GM23338 (cell line): ENCODE measurements at regions not wholly inside any gene's neighbourhood (a gene's known extent, or its start where the extent isn't known, plus 50 kb on each side); places are given as distances from the start of the nearest gene placed in this dataset.

ENCODE experiments used
- ATAC-seq: fragments of 200-7000 bp; cut with Tn5 transposase; 3 replicates; pipeline ENCODE4 v1.9.1; 2020
- DNase-seq: peaks from one replicate; pipeline ENCODE4 v3.0.0-alpha.2; 2015; ENCODE audit warnings: low spot score
- H2AFZ ChIP-seq: fragments of 200-600 bp; sonication (generic); 2 replicates; pipeline ENCODE4 v1.8.0; 2016; ENCODE audit warnings: antibody characterized with exemption, mild to moderate bottlenecking, moderate library complexity
- H3F3A ChIP-seq: fragments of 200-600 bp; sonication (generic); replicated peaks from 2 replicates; pipeline ENCODE4 v1.8.0; 2017; ENCODE audit warnings: antibody characterized with exemption, mixed run types, low read depth
- H3K27ac ChIP-seq: fragments of 200-600 bp; sonication (generic); 2 replicates; pipeline ENCODE4 v1.6.1; 2016; ENCODE audit warnings: low read depth
- H3K27me3 ChIP-seq: fragments of 200-600 bp; sonication (generic); 2 replicates; pipeline ENCODE4 v1.8.0; 2016; ENCODE audit warnings: mild to moderate bottlenecking, mixed run types, moderate library complexity; ENCODE audit not compliant: insufficient read depth
- H3K36me3 ChIP-seq: fragments of 200-600 bp; sonication (generic); 2 replicates; pipeline ENCODE4 v1.8.0; 2016; ENCODE audit warnings: mild to moderate bottlenecking; ENCODE audit not compliant: insufficient read depth
- H3K4me1 ChIP-seq: fragments of 200-600 bp; sonication (generic); 2 replicates; pipeline ENCODE4 v1.8.0; 2016; ENCODE audit warnings: mild to moderate bottlenecking, moderate library complexity; ENCODE audit not compliant: insufficient read depth
- H3K4me2 ChIP-seq: fragments of 200-600 bp; sonication (generic); 2 replicates; pipeline ENCODE4 v1.7.1; 2017; ENCODE audit warnings: mixed run types
- H3K4me3 ChIP-seq: fragments of 200-600 bp; sonication (generic); 2 replicates; pipeline ENCODE4 v1.6.1; 2016; ENCODE audit warnings: mixed run types
- H3K79me2 ChIP-seq: fragments of 200-600 bp; sonication (generic); replicated peaks from 2 replicates; pipeline ENCODE4 v1.8.0; 2017; ENCODE audit warnings: mild to moderate bottlenecking; ENCODE audit not compliant: insufficient read depth
- H3K9me2 ChIP-seq: fragments of 200-600 bp; sonication (generic); 2 replicates; pipeline ENCODE4 v1.8.0; 2017; ENCODE audit not compliant: insufficient read depth
- H4K20me1 ChIP-seq: fragments of 200-600 bp; sonication (generic); replicated peaks from 2 replicates; pipeline ENCODE4 v1.8.0; 2017; ENCODE audit warnings: mild to moderate bottlenecking; ENCODE audit not compliant: insufficient read depth
- H3K27ac Mint-ChIP-seq: 2 replicates; pipeline ENCODE4 v1.8.0; 2020; ENCODE audit warnings: inconsistent platforms, mild to moderate bottlenecking, moderate library complexity, mixed read lengths
- H3K27me3 Mint-ChIP-seq: 3 replicates; pipeline ENCODE4 v1.8.0; 2022; ENCODE audit warnings: low read depth, mild to moderate bottlenecking, moderate library complexity, mixed read lengths, inconsistent platforms; ENCODE audit not compliant: insufficient read depth, poor library complexity
- H3K36me3 Mint-ChIP-seq: 3 replicates; pipeline ENCODE4 v1.8.0; 2021; ENCODE audit warnings: low read depth, mild to moderate bottlenecking, inconsistent platforms, moderate library complexity, mixed read lengths
- H3K4me1 Mint-ChIP-seq: 3 replicates; pipeline ENCODE4 v1.8.0; 2020; ENCODE audit warnings: mild to moderate bottlenecking, inconsistent platforms, mixed read lengths
- H3K4me3 Mint-ChIP-seq: 3 replicates; pipeline ENCODE4 v1.8.0; 2021; ENCODE audit warnings: moderate library complexity, mild to moderate bottlenecking, inconsistent platforms, mixed read lengths
- H3K9me3 Mint-ChIP-seq: 3 replicates; pipeline ENCODE4 v1.8.0; 2020; ENCODE audit warnings: moderate library complexity, mild to moderate bottlenecking, inconsistent platforms, mixed read lengths
- CREB1 ChIP-seq: fragments of 250-450 bp; sonication (Bioruptor Pico); IDR thresholded peaks from 2 replicates; pipeline ENCODE4 v1.5.0; 2020; ENCODE audit warnings: low read depth, mild to moderate bottlenecking, moderate library complexity
- CTCF ChIP-seq, 2 experiments: fragments of 200-600 bp in 1 of 2; sonication (generic) in 1 of 2; conservative IDR thresholded peaks; 2 replicates each; pipeline versions ENCODE4 v1.5.1 to v1.6.1; 2016 to 2017; ENCODE audit warnings: antibody characterized with exemption in 2 of 2, low read depth in 2 of 2, mild to moderate bottlenecking in 2 of 2, moderate library complexity in 1 of 2
- EZH2 ChIP-seq: fragments of 200-600 bp; sonication (generic); IDR thresholded peaks from one replicate; pipeline ENCODE4 v1.8.0; 2017; ENCODE audit warnings: antibody characterized with exemption, mild to moderate bottlenecking, low read depth; ENCODE audit not compliant: unreplicated experiment
- JUNB ChIP-seq: IDR thresholded peaks from one replicate; pipeline ENCODE4 v1.6.1; 2016; ENCODE audit warnings: antibody characterized with exemption; ENCODE audit not compliant: unreplicated experiment
- NANOG ChIP-seq: IDR thresholded peaks from 2 replicates; pipeline ENCODE4 v1.6.1; 2016; ENCODE audit warnings: antibody characterized with exemption, borderline replicate concordance
- POLR2AphosphoS5 ChIP-seq: IDR thresholded peaks from 2 replicates; pipeline ENCODE4 v1.6.1; 2016; ENCODE audit warnings: antibody characterized with exemption, low read depth
- ZNF114 ChIP-seq: fragments of 250-450 bp; sonication (Bioruptor Pico); IDR thresholded peaks from 2 replicates; pipeline ENCODE4 v1.5.0; 2020; ENCODE audit warnings: mild to moderate bottlenecking, moderate library complexity
- ZNF331 ChIP-seq: fragments of 250-450 bp; sonication (Bioruptor Pico); IDR thresholded peaks from 2 replicates; pipeline ENCODE4 v1.5.0; 2020; ENCODE audit warnings: low read depth, mild to moderate bottlenecking, moderate library complexity
- ZNF462 ChIP-seq: fragments of 250-450 bp; sonication (Bioruptor Pico); IDR thresholded peaks from 2 replicates; pipeline ENCODE4 v1.5.0; 2020; ENCODE audit warnings: mild to moderate bottlenecking, moderate library complexity

- no peak for TF ChIP-seq NANOG
- no peak for TF ChIP-seq ZNF331 (CRISPR knock-in tag)
- TF ChIP-seq JUNB: no peak
- no peak for TF ChIP-seq POLR2AphosphoS5
- TF ChIP-seq CTCF (conservative IDR thresholded peaks at IDR 0.05; ENCODE audit: low read depth in 2 of 2): no peak
- no peak for TF ChIP-seq CREB1
Observed at GRCh38 chr6:139500977-139501376, 126.5 kb upstream of the CITED2 start (continued).

GRCh38 chr6:139498715-139499114, 124.3 kb upstream of the CITED2 start:
- no peak overlapping the region for H3K27ac ChIP-seq
- Mint-ChIP-seq H3K27ac (0 out of 2 replicates have a peak overlapping the region, but pooled peaks have one; percentile 36), H3K9me3 (peaks cover 14% of the 10 kb centered on the region; the same call in 2 of the 3 replicates), H3K27me3 (no peaks in the 10 kb centered on the region), H3K36me3 (peaks cover 6% of the 10 kb centered on the region; the same call in 2 of the 3 replicates), H3K4me1 (peaks cover 16% of the 10 kb centered on the region; the same call in 2 of the 3 replicates), H3K4me3 (no peak overlapping the region)
- H3K4me1 ChIP-seq: peaks cover 6% of the 10 kb centered on the region; the same call in 1 of the 2 replicates
- no peak for DNase-seq
- no peaks in the 10 kb centered on the region for H3F3A ChIP-seq
- TF ChIP-seq NANOG (no peak), ZNF114 (CRISPR knock-in tag) (no peak)
- no peaks in the 10 kb centered on the region for H3K27me3 ChIP-seq
- H3K79me2 ChIP-seq: no peaks in the 10 kb centered on the region
- H3K4me3 ChIP-seq: no peak overlapping the region
- H2AFZ ChIP-seq: no peak overlapping the region
- H3K9me2 ChIP-seq: no peaks in the 10 kb centered on the region
- no peak overlapping the region for H3K4me2 ChIP-seq
- H4K20me1 ChIP-seq: no peaks in the 10 kb centered on the region
- no peaks in the 10 kb centered on the region for H3K36me3 ChIP-seq
- ATAC-seq: no peak; the same call in 2 of the 3 replicates

- Mint-ChIP-seq H3K27me3 (no peaks in the 10 kb centered on the region), H3K4me1 (peaks cover 16% of the 10 kb centered on the region; the same call in 2 of the 3 replicates), H3K27ac (no peak overlapping the region; the same call in 1 of the 2 replicates), H3K4me3 (no peak overlapping the region), H3K36me3 (peaks cover 6% of the 10 kb centered on the region; the same call in 2 of the 3 replicates), H3K9me3 (peaks cover 11% of the 10 kb centered on the region; the same call in 2 of the 3 replicates)
- H2AFZ ChIP-seq: no peak overlapping the region
- H3K36me3 ChIP-seq: no peaks in the 10 kb centered on the region
- H3K27ac ChIP-seq: no peak overlapping the region
- no peak overlapping the region for H3K4me2 ChIP-seq
- H3K79me2 ChIP-seq: no peaks in the 10 kb centered on the region
- peaks cover 6% of the 10 kb centered on the region; the same call in 1 of the 2 replicates for H3K4me1 ChIP-seq
- no peaks in the 10 kb centered on the region for H3K9me2 ChIP-seq
- ATAC-seq (no peak), DNase-seq (no peak)
- H3F3A ChIP-seq: no peaks in the 10 kb centered on the region
- H3K4me3 ChIP-seq: no peak overlapping the region
- H3K27me3 ChIP-seq: no peaks in the 10 kb centered on the region
- H4K20me1 ChIP-seq: no peaks in the 10 kb centered on the region
- no peak for TF ChIP-seq JUNB
- no peak for TF ChIP-seq POLR2AphosphoS5
- no peak for TF ChIP-seq ZNF462 (CRISPR knock-in tag)
- TF ChIP-seq CTCF (conservative IDR thresholded peaks at IDR 0.05; ENCODE audit: low read depth in 2 of 2): no peak
- TF ChIP-seq EZH2: no peak
Observed at GRCh38 chr6:139497345-139497961, 123.0 kb upstream of the CITED2 start.
